SK-N-SH treated with all-trans-retinoic acid at 6 μM for 48 hours (cell line): ENCODE measurements at regions not wholly inside any gene's neighbourhood (a gene's known extent, or its start where the extent isn't known, plus 50 kb on each side); places are given as distances from the start of the nearest gene placed in this dataset.

Experiments used
- ATAC-seq: fragments of 200-7000 bp; cut with Tn5 transposase; 3 replicates; pipeline ENCODE4 v1.9.1; 2020; ENCODE audit warnings: mild to moderate bottlenecking, moderate library complexity
- ARNTL ChIP-seq: fragments of 450-650 bp; formaldehyde crosslinking; IDR thresholded peaks from 2 replicates; pipeline ENCODE4 v1.5.0; 2020; ENCODE audit warnings: low read depth, mild to moderate bottlenecking, moderate library complexity, borderline replicate concordance
- BACH2 ChIP-seq: fragments of 250-450 bp; sonication (Bioruptor Pico); IDR thresholded peaks from 2 replicates; pipeline ENCODE4 v1.9.0; 2021; ENCODE audit warnings: mild to moderate bottlenecking, borderline replicate concordance
- CSDC2 ChIP-seq: fragments of 250-450 bp; sonication (Bioruptor Pico); IDR thresholded peaks from 2 replicates; pipeline ENCODE4 v1.5.0; 2020; ENCODE audit warnings: mild to moderate bottlenecking, moderate library complexity
- ESRRG ChIP-seq: fragments of 250-450 bp; sonication (Bioruptor Pico); IDR thresholded peaks from 2 replicates; pipeline ENCODE4 v1.6.1; 2021; ENCODE audit warnings: mild to moderate bottlenecking
- GLIS3 ChIP-seq: fragments of 250-450 bp; sonication (Bioruptor Pico); IDR thresholded peaks from 2 replicates; pipeline ENCODE4 v1.5.0; 2020; ENCODE audit warnings: mild to moderate bottlenecking, moderate library complexity
- ISL1 ChIP-seq: fragments of 250-450 bp; sonication (Bioruptor Pico); IDR thresholded peaks from 2 replicates; pipeline ENCODE4 v2.1.2; 2022; ENCODE audit warnings: mild to moderate bottlenecking, moderate library complexity
- OSR1 ChIP-seq: fragments of 250-450 bp; sonication (Bioruptor Pico); IDR thresholded peaks from 2 replicates; pipeline ENCODE4 v1.8.0; 2022; ENCODE audit warnings: moderate library complexity, mild to moderate bottlenecking, inconsistent platforms
- PPARA ChIP-seq: fragments of 250-450 bp; sonication (Bioruptor Pico); IDR thresholded peaks from 2 replicates; pipeline ENCODE4 v1.5.0; 2020; ENCODE audit warnings: mild to moderate bottlenecking, borderline replicate concordance
- RARB ChIP-seq: fragments of 250-450 bp; sonication (Bioruptor Pico); IDR thresholded peaks from 2 replicates; pipeline ENCODE4 v1.8.0; 2021; ENCODE audit warnings: mild to moderate bottlenecking, moderate library complexity
- SNAI2 ChIP-seq: fragments of 250-450 bp; sonication (Bioruptor Pico); IDR thresholded peaks from 2 replicates; pipeline ENCODE4 v1.5.0; 2020; ENCODE audit warnings: mild to moderate bottlenecking, moderate library complexity
- TCF4 ChIP-seq: fragments of 250-450 bp; sonication (Bioruptor Pico); IDR thresholded peaks from 2 replicates; pipeline ENCODE4 v1.8.0; 2021; ENCODE audit warnings: mild to moderate bottlenecking, moderate library complexity, borderline replicate concordance
- TOX ChIP-seq: fragments of 250-450 bp; sonication (Bioruptor Pico); IDR thresholded peaks from 2 replicates; pipeline ENCODE4 v1.8.0; 2021; ENCODE audit warnings: mild to moderate bottlenecking, moderate library complexity, borderline replicate concordance
- ZC3H10 ChIP-seq: fragments of 250-450 bp; sonication (Bioruptor Pico); IDR thresholded peaks from 2 replicates; pipeline ENCODE4 v1.5.1; 2021; ENCODE audit warnings: mild to moderate bottlenecking, moderate library complexity
- ZFP3 ChIP-seq: fragments of 250-450 bp; sonication (Bioruptor Pico); IDR thresholded peaks from 2 replicates; pipeline ENCODE4 v1.5.0; 2020; ENCODE audit warnings: mild to moderate bottlenecking, moderate library complexity
- ZNF565 ChIP-seq: fragments of 450-650 bp; formaldehyde crosslinking; conservative IDR thresholded peaks from 2 replicates; pipeline ENCODE4 v1.5.0; 2020; ENCODE audit warnings: low read depth, mild to moderate bottlenecking, moderate library complexity
- ZNF70 ChIP-seq: fragments of 450-650 bp; formaldehyde crosslinking; IDR thresholded peaks from 2 replicates; pipeline ENCODE4 v1.5.0; 2020; ENCODE audit warnings: mild to moderate bottlenecking, moderate library complexity
- ZNF8 ChIP-seq: fragments of 450-650 bp; formaldehyde crosslinking; IDR thresholded peaks from 2 replicates; pipeline ENCODE4 v1.5.0; 2020; ENCODE audit warnings: mild to moderate bottlenecking, moderate library complexity
- TF ChIP-seq, protein P1 (sequence below): fragments of 250-450 bp; sonication (Bioruptor Pico); IDR thresholded peaks from 2 replicates; pipeline ENCODE4 v1.5.1; 2021; ENCODE audit warnings: mild to moderate bottlenecking, moderate library complexity
- TF ChIP-seq, protein P2 (sequence below): fragments of 250-450 bp; sonication (Bioruptor Pico); IDR thresholded peaks from 2 replicates; pipeline ENCODE4 v1.8.0; 2020; ENCODE audit warnings: mild to moderate bottlenecking, moderate library complexity, borderline replicate concordance
- TF ChIP-seq, protein P3 (sequence below): fragments of 250-450 bp; sonication (Bioruptor Pico); IDR thresholded peaks from 2 replicates; pipeline ENCODE4 v1.8.0; 2021; ENCODE audit warnings: low read depth, mild to moderate bottlenecking, moderate library complexity, borderline replicate concordance
- TF ChIP-seq, protein P4 (sequence below): fragments of 250-450 bp; sonication (Bioruptor Pico); IDR thresholded peaks from 2 replicates; pipeline ENCODE4 v1.5.0; 2020; ENCODE audit warnings: mild to moderate bottlenecking, moderate library complexity
- TF ChIP-seq, protein P5 (sequence below): fragments of 250-450 bp; sonication (Bioruptor Pico); IDR thresholded peaks from 2 replicates; pipeline ENCODE4 v1.5.1; 2020; ENCODE audit warnings: low read depth, mild to moderate bottlenecking, moderate library complexity

DNA sequence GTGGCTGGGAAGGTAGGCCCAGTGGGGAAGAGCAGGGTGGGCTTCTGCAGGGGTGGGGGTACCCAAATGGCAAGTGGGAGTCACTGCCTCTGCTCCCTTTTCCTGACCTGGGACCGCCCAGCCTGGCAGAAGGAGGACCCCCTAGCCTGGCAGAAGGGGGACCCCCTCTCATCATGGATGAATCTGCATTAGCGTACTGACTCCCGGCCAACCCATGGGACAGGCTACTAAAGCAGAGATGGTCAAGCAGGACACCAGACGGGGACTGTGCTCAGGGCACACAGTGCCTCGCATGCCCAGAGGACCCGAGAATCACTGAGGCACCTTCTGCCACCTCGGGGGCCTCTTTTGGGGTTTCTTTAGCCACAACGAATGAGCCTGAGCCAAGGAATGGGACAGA lies 577.5 kb downstream of the GLRX3 start:
- ATAC-seq: no peak
- TF ChIP-seq ZNF565 (CRISPR knock-in tag) (no peak), ESRRG (CRISPR knock-in tag) (no peak), TOX (CRISPR knock-in tag) (no peak), RARB (CRISPR knock-in tag) (no peak), ZFP3 (no peak), ZNF70 (CRISPR knock-in tag) (no peak), SNAI2 (CRISPR knock-in tag) (no peak), GLIS3 (CRISPR knock-in tag) (no peak), PPARA (CRISPR knock-in tag) (no peak), BACH2 (CRISPR knock-in tag) (no peak), ZNF8 (CRISPR knock-in tag) (no peak), ISL1 (CRISPR knock-in tag) (no peak)
- TF ChIP-seq, protein P1, sequence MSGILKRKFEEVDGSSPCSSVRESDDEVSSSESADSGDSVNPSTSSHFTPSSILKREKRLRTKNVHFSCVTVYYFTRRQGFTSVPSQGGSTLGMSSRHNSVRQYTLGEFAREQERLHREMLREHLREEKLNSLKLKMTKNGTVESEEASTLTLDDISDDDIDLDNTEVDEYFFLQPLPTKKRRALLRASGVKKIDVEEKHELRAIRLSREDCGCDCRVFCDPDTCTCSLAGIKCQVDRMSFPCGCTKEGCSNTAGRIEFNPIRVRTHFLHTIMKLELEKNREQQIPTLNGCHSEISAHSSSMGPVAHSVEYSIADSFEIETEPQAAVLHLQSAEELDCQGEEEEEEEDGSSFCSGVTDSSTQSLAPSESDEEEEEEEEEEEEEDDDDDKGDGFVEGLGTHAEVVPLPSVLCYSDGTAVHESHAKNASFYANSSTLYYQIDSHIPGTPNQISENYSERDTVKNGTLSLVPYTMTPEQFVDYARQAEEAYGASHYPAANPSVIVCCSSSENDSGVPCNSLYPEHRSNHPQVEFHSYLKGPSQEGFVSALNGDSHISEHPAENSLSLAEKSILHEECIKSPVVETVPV (CRISPR knock-in tag): no peak
- TF ChIP-seq, all 23 proteins: peak for 0

DNA sequence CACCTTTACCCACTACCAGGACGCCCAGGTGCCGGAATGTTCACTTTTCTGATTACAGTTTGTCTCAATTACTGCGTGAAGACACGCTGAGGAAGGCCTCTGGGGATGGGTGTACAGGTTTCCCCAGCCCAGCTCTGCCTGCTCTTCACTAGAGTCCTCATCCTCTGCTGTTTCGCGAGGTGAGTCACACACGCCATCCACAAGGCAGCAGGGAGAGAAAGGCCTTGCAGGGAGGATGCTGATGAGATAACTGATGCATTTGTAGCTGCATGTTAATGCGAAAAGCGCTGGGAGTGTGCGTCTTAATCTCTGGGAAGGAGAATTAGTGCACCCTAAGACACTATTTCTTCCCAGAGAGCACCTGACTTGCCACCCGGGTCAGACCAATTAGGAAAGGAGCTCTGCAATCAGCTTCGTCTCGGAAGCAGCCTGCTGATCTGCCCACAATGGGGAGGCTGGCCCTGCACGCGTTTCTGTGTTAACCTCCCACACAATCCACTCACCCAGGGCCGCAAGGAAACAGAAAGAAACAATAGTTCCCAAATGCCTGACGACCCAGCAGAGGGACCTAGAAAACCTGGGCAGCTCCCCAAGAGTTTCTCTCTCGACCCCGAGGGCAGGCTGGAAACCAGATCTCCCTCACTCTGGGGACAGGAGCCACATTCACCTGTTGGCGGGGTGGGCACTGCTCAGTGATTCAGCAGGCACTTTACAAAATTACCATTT lies 578.7 kb downstream of the GLRX3 start:
- TF ChIP-seq ARNTL (CRISPR knock-in tag) (no peak), RARB (CRISPR knock-in tag) (no peak), ZNF8 (CRISPR knock-in tag) (no peak), TCF4 (no peak), GLIS3 (CRISPR knock-in tag) (no peak)
- ATAC-seq: no peak

DNA sequence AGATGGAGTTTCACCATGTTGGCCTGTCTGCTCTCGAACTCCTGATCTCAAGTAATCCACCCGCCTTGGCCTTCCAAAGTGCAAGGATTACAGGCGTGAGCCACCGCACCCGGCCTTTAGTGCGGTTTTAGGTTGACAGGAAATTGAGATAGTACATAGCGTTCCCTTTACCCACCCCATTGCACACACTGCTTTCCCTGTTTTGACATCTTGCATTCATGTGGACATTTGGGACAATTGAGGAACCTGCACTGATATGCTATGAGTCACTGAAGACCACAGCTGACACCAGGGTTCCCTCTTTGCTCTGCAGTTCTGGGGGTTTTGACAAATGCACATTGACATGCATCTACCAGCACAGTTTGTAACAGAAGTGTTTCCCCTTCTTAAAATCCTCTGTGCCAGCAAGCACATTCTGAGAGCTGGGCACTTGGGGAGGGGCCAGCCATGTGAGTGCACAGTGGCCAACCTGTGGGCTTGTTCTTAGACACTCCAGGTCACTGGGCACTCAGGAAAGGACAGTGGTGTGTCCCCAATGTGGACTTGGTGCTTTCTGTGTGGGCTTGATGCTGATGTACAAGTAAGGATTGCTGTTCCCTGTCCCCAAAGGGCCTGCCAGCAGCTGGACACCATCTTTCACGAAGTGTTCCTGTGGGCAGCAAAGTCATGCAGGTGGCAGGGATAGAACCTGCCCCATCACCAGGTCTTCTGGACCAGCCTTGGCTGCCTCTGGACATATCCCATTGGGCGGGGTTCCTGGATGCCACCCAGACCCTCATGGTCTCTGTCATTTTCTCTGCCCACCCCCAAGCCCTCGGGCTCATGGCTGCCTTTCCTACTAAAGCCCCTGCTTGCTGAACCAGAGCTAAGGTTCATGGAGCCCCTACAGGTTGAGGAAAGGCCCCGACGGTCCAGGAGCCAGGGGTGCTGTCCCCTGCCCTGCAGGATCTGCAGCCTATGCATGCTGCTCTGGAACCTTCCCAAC lies 579.8 kb downstream of the GLRX3 start:
- no peak for TF ChIP-seq ZNF565 (CRISPR knock-in tag)
- no peak for TF ChIP-seq CSDC2
- TF ChIP-seq, protein P2, sequence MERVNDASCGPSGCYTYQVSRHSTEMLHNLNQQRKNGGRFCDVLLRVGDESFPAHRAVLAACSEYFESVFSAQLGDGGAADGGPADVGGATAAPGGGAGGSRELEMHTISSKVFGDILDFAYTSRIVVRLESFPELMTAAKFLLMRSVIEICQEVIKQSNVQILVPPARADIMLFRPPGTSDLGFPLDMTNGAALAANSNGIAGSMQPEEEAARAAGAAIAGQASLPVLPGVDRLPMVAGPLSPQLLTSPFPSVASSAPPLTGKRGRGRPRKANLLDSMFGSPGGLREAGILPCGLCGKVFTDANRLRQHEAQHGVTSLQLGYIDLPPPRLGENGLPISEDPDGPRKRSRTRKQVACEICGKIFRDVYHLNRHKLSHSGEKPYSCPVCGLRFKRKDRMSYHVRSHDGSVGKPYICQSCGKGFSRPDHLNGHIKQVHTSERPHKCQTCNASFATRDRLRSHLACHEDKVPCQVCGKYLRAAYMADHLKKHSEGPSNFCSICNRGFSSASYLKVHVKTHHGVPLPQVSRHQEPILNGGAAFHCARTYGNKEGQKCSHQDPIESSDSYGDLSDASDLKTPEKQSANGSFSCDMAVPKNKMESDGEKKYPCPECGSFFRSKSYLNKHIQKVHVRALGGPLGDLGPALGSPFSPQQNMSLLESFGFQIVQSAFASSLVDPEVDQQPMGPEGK (CRISPR knock-in tag): no peak
- no peak for TF ChIP-seq ZFP3
- no peak for TF ChIP-seq ISL1 (CRISPR knock-in tag)
- TF ChIP-seq TOX (CRISPR knock-in tag): no peak
- no peak for TF ChIP-seq OSR1 (CRISPR knock-in tag)
- TF ChIP-seq SNAI2 (CRISPR knock-in tag): no peak
- TF ChIP-seq ZC3H10 (CRISPR knock-in tag): no peak
- no peak for TF ChIP-seq ESRRG (CRISPR knock-in tag)
- no peak for TF ChIP-seq BACH2 (CRISPR knock-in tag)
- no peak for TF ChIP-seq PPARA (CRISPR knock-in tag)
- TF ChIP-seq ZNF70 (CRISPR knock-in tag): no peak
- no peak for TF ChIP-seq ZNF8 (CRISPR knock-in tag)
- no peak for TF ChIP-seq RARB (CRISPR knock-in tag)
- TF ChIP-seq, protein P3, sequence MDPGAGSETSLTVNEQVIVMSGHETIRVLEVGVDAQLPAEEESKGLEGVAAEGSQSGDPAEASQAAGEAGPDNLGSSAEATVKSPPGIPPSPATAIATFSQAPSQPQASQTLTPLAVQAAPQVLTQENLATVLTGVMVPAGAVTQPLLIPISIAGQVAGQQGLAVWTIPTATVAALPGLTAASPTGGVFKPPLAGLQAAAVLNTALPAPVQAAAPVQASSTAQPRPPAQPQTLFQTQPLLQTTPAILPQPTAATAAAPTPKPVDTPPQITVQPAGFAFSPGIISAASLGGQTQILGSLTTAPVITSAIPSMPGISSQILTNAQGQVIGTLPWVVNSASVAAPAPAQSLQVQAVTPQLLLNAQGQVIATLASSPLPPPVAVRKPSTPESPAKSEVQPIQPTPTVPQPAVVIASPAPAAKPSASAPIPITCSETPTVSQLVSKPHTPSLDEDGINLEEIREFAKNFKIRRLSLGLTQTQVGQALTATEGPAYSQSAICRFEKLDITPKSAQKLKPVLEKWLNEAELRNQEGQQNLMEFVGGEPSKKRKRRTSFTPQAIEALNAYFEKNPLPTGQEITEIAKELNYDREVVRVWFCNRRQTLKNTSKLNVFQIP (CRISPR knock-in tag): no peak
- TF ChIP-seq, protein P4, sequence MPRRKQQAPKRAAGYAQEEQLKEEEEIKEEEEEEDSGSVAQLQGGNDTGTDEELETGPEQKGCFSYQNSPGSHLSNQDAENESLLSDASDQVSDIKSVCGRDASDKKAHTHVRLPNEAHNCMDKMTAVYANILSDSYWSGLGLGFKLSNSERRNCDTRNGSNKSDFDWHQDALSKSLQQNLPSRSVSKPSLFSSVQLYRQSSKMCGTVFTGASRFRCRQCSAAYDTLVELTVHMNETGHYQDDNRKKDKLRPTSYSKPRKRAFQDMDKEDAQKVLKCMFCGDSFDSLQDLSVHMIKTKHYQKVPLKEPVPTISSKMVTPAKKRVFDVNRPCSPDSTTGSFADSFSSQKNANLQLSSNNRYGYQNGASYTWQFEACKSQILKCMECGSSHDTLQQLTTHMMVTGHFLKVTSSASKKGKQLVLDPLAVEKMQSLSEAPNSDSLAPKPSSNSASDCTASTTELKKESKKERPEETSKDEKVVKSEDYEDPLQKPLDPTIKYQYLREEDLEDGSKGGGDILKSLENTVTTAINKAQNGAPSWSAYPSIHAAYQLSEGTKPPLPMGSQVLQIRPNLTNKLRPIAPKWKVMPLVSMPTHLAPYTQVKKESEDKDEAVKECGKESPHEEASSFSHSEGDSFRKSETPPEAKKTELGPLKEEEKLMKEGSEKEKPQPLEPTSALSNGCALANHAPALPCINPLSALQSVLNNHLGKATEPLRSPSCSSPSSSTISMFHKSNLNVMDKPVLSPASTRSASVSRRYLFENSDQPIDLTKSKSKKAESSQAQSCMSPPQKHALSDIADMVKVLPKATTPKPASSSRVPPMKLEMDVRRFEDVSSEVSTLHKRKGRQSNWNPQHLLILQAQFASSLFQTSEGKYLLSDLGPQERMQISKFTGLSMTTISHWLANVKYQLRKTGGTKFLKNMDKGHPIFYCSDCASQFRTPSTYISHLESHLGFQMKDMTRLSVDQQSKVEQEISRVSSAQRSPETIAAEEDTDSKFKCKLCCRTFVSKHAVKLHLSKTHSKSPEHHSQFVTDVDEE (CRISPR knock-in tag): no peak
- TF ChIP-seq, protein P5, sequence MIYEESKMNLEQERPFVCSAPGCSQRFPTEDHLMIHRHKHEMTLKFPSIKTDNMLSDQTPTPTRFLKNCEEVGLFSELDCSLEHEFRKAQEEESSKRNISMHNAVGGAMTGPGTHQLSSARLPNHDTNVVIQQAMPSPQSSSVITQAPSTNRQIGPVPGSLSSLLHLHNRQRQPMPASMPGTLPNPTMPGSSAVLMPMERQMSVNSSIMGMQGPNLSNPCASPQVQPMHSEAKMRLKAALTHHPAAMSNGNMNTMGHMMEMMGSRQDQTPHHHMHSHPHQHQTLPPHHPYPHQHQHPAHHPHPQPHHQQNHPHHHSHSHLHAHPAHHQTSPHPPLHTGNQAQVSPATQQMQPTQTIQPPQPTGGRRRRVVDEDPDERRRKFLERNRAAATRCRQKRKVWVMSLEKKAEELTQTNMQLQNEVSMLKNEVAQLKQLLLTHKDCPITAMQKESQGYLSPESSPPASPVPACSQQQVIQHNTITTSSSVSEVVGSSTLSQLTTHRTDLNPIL (CRISPR knock-in tag): no peak
- ATAC-seq: no peak
